ENCODE measurements at regions not wholly inside any gene's neighbourhood (a gene's known extent, or its start where the extent isn't known, plus 50 kb on each side); places are given as distances from the start of the nearest gene placed in this dataset.

DNA sequence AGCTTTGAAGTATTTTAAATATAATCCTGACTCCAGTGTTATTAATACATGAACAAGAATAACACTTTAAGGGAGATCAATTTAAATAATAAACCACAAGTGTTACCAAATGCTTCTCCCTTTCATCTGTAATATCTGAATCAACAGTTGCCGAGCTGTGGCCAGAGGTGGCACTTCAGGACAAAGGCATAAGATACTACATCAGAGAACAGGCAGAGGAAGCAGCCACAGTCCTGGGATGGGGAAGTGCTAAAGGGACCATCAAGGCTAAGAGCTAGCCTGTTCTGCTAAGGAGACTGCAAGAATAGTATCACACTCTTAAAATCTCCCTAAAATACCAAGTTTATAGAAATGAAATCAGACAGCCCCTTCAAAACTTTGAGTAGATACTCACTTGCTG, 378.2 kb upstream of the PRKCQ start:
- H3K9me3 ChIP-seq (replicated peaks in 1 of 2; ENCODE audit: control insufficient read depth in 2 of 2, insufficient read depth in 1 of 2, low read depth in 1 of 2, low read length in 2 of 2) = no peaks in the 10 kb centered on the region
- no peak overlapping the region for H3K4ac ChIP-seq (ENCODE audit: low read length)
- no peak overlapping the region for H3K27ac ChIP-seq (replicated peaks; ENCODE audit: low read length)
- H3K4me1 ChIP-seq (ENCODE audit: control insufficient read depth in 2 of 2, insufficient read depth in 1 of 2, low read depth in 1 of 2, low read length in 2 of 2) = peaks cover 0 to 3% of the 10 kb centered on the region in 2 donors
- H4K8ac ChIP-seq (ENCODE audit: low read depth, low read length) = no peak overlapping the region
- no peak overlapping the region for H3K4me2 ChIP-seq (ENCODE audit: insufficient read depth, low read length, poor library complexity, severe bottlenecking)
- no peak overlapping the region for H2AFZ ChIP-seq (ENCODE audit: low read length)
- no peak overlapping the region for H3K18ac ChIP-seq (ENCODE audit: low read length)
- H2AK5ac ChIP-seq (ENCODE audit: low read depth, low read length) = no peak overlapping the region
- no peaks in the 10 kb centered on the region for H3K27me3 ChIP-seq (ENCODE audit: control insufficient read depth in 3 of 3, insufficient read depth in 3 of 3, low read depth in 1 of 3, low read length in 3 of 3)
- no peak overlapping the region for H4K91ac ChIP-seq (ENCODE audit: low read depth, low read length, poor library complexity)
- no peak for DNase-seq (ENCODE audit: low spot score)
- no peak overlapping the region for H2BK12ac ChIP-seq (ENCODE audit: low read length)
- H3K79me1 ChIP-seq (ENCODE audit: low read depth, low read length) = no peaks in the 10 kb centered on the region
- no peak overlapping the region for H2BK15ac ChIP-seq (ENCODE audit: low read length)
- H3K4me3 ChIP-seq (ENCODE audit: low read length in 2 of 2) = no peak overlapping the region
- H3K9ac ChIP-seq (ENCODE audit: low read depth, low read length, poor library complexity) = no peak overlapping the region
- no peak overlapping the region for H2BK120ac ChIP-seq (ENCODE audit: low read depth, low read length)
- no peaks in the 10 kb centered on the region for H3K36me3 ChIP-seq (replicated peaks in 1 of 2; ENCODE audit: control insufficient read depth in 2 of 2, insufficient read depth in 2 of 2, low read length in 2 of 2)
- H2BK5ac ChIP-seq (ENCODE audit: low read length) = no peak overlapping the region
- no peak overlapping the region for H3K14ac ChIP-seq (ENCODE audit: low read length)
- no peak overlapping the region for H3K23ac ChIP-seq (ENCODE audit: low read depth, low read length, poor library complexity)
- WGBS, 2 donors (ENCODE audit: extremely low coverage in 2 of 2, insufficient read length in 2 of 2, insufficient replicate concordance in 1 of 2) = no CpG with 5 or more reads among the region's 1 CpG

DNA sequence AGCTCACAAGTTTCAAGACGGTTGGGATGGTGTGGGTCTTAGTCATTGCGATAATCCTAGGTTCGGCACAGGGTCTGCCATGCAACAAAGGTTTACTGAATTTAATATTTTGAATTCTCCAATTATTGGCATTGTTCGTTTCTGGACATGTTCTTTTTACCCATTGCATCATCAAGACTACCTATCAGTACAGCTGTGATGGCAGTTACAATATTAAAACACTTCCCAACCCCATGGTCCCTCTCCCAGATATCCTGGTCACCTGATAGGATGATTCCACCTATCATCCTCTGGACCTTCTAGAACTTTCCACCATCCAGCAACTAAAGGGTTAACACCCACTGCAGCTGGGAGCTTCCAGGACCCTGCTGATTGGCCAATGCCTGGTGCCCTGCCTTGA, 377.8 kb upstream of the PRKCQ start:
- Histone ChIP-seq H3K27me3 (ENCODE audit: control insufficient read depth in 3 of 3, insufficient read depth in 3 of 3, low read depth in 1 of 3, low read length in 3 of 3) (no peaks in the 10 kb centered on the region), H3K4me2 (ENCODE audit: insufficient read depth, low read length, poor library complexity, severe bottlenecking) (no peak overlapping the region), H2BK12ac (ENCODE audit: low read length) (no peak overlapping the region), H3K27ac (replicated peaks; ENCODE audit: low read length) (no peak overlapping the region), H3K4me3 (ENCODE audit: low read length in 2 of 2) (no peak overlapping the region), H4K8ac (ENCODE audit: low read depth, low read length) (no peak overlapping the region), H2BK5ac (ENCODE audit: low read length) (no peak overlapping the region), H2BK120ac (ENCODE audit: low read depth, low read length) (no peak overlapping the region), H3K9me3 (replicated peaks in 1 of 2; ENCODE audit: control insufficient read depth in 2 of 2, insufficient read depth in 1 of 2, low read depth in 1 of 2, low read length in 2 of 2) (no peaks in the 10 kb centered on the region), H3K14ac (ENCODE audit: low read length) (no peak overlapping the region), H3K79me1 (ENCODE audit: low read depth, low read length) (no peaks in the 10 kb centered on the region), H3K18ac (ENCODE audit: low read length) (no peak overlapping the region), H2BK15ac (ENCODE audit: low read length) (no peak overlapping the region), H2AFZ (ENCODE audit: low read length) (no peak overlapping the region), H3K9ac (ENCODE audit: low read depth, low read length, poor library complexity) (no peak overlapping the region), H3K4ac (ENCODE audit: low read length) (no peak overlapping the region), H2AK5ac (ENCODE audit: low read depth, low read length) (no peak overlapping the region), H4K91ac (ENCODE audit: low read depth, low read length, poor library complexity) (no peak overlapping the region), H3K36me3 (replicated peaks in 1 of 2; ENCODE audit: control insufficient read depth in 2 of 2, insufficient read depth in 2 of 2, low read length in 2 of 2) (no peaks in the 10 kb centered on the region), H3K4me1 (ENCODE audit: control insufficient read depth in 2 of 2, insufficient read depth in 1 of 2, low read depth in 1 of 2, low read length in 2 of 2) (peaks cover 0 to 4% of the 10 kb centered on the region in 2 donors), H3K23ac (ENCODE audit: low read depth, low read length, poor library complexity) (no peak overlapping the region)
- DNase-seq (ENCODE audit: low spot score) = no peak
- WGBS, 2 donors (ENCODE audit: extremely low coverage in 2 of 2, insufficient read length in 2 of 2, insufficient replicate concordance in 1 of 2) = no CpG with 5 or more reads among the region's 4 CpGs

DNA sequence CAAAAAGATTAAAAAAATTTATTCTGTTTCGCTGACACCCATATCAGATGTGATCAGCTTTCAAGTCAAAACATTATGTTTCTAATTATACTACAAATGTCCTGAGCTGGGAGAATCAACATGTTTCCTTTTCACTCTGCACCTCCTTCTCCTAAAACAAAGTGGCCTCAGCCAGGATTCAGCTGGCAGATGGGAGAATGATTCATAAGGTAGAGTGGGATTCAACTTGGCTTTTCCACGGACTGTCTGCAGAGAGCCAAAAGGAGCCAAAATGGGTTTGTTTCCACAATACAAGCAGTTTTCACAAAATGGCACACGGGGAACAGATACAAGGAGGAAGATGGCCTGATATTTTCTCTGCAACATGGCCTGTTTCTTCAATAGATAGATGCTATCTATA, 376.5 kb upstream of the PRKCQ start:
- WGBS, 2 donors (ENCODE audit: extremely low coverage in 2 of 2, insufficient read length in 2 of 2, insufficient replicate concordance in 1 of 2) = no CpG with 5 or more reads among the region's 3 CpGs
- H3K4me2 ChIP-seq (ENCODE audit: insufficient read depth, low read length, poor library complexity, severe bottlenecking) = no peak overlapping the region

DNA sequence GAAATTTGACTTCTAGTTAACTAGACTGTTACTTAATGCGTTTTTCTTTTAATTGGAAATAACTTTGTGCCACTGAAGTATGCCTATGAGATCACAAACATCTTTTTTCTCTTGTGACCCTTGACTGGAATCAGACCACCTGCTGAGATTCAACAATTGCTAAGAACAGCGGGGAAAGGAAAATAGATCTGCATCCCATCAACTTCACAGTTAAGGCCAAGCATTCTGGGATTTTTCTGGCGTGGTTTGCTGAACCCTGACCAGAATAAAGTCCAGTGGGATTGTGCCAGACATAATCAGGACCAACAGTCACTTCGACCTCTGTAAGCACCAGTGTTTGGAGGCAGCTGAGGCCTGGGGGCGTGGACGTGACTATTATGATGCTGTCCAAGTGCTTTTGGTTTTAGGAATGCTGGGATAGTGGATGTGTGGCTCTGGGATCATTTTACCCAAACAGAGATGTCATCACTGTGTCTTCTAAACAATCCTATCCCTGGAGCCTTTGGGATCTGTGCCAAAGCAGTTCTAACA, 373.3 kb upstream of the PRKCQ start:
- DNase-seq (ENCODE audit: low spot score) = no peak
- Histone ChIP-seq H3K4me3 (ENCODE audit: low read length in 2 of 2) (no peak overlapping the region), H2BK15ac (ENCODE audit: low read length) (no peak overlapping the region)

More for the DNA sequence above, 376.5 kb upstream of the PRKCQ start:
- no peak overlapping the region for H3K14ac ChIP-seq (ENCODE audit: low read length)
- H3K4me1 ChIP-seq (ENCODE audit: control insufficient read depth in 2 of 2, insufficient read depth in 1 of 2, low read depth in 1 of 2, low read length in 2 of 2) = peaks cover 0 to 4% of the 10 kb centered on the region in 2 donors
- H3K27me3 ChIP-seq (ENCODE audit: control insufficient read depth in 3 of 3, insufficient read depth in 3 of 3, low read depth in 1 of 3, low read length in 3 of 3) = no peaks in the 10 kb centered on the region
- no peaks in the 10 kb centered on the region for H3K79me1 ChIP-seq (ENCODE audit: low read depth, low read length)
- H2AFZ ChIP-seq (ENCODE audit: low read length) = no peak overlapping the region
- H3K23ac ChIP-seq (ENCODE audit: low read depth, low read length, poor library complexity) = no peak overlapping the region
- H3K27ac ChIP-seq (replicated peaks; ENCODE audit: low read length) = no peak overlapping the region
- H3K36me3 ChIP-seq (replicated peaks in 1 of 2; ENCODE audit: control insufficient read depth in 2 of 2, insufficient read depth in 2 of 2, low read length in 2 of 2) = no peaks in the 10 kb centered on the region
- H2BK15ac ChIP-seq (ENCODE audit: low read length) = no peak overlapping the region
- no peak overlapping the region for H2AK5ac ChIP-seq (ENCODE audit: low read depth, low read length)
- no peak overlapping the region for H3K18ac ChIP-seq (ENCODE audit: low read length)
- no peak overlapping the region for H3K4me3 ChIP-seq (ENCODE audit: low read length in 2 of 2)
- H3K9me3 ChIP-seq (replicated peaks in 1 of 2; ENCODE audit: control insufficient read depth in 2 of 2, insufficient read depth in 1 of 2, low read depth in 1 of 2, low read length in 2 of 2) = no peaks in the 10 kb centered on the region
- no peak overlapping the region for H2BK5ac ChIP-seq (ENCODE audit: low read length)
- H3K9ac ChIP-seq (ENCODE audit: low read depth, low read length, poor library complexity) = no peak overlapping the region
- no peak overlapping the region for H2BK120ac ChIP-seq (ENCODE audit: low read depth, low read length)
- no peak overlapping the region for H3K4ac ChIP-seq (ENCODE audit: low read length)
- no peak overlapping the region for H4K8ac ChIP-seq (ENCODE audit: low read depth, low read length)
- DNase-seq (ENCODE audit: low spot score) = no peak
- no peak overlapping the region for H2BK12ac ChIP-seq (ENCODE audit: low read length)
- H4K91ac ChIP-seq (ENCODE audit: low read depth, low read length, poor library complexity) = no peak overlapping the region

More for the DNA sequence above, 373.3 kb upstream of the PRKCQ start:
- H3K14ac ChIP-seq (ENCODE audit: low read length) = no peak overlapping the region
- H4K91ac ChIP-seq (ENCODE audit: low read depth, low read length, poor library complexity) = no peak overlapping the region
- no CpG with 5 or more reads among the region's 6 CpGs for WGBS, 2 donors (ENCODE audit: extremely low coverage in 2 of 2, insufficient read length in 2 of 2, insufficient replicate concordance in 1 of 2)
- H3K9me3 ChIP-seq (replicated peaks in 1 of 2; ENCODE audit: control insufficient read depth in 2 of 2, insufficient read depth in 1 of 2, low read depth in 1 of 2, low read length in 2 of 2) = no peaks in the 10 kb centered on the region
- H3K4me2 ChIP-seq (ENCODE audit: insufficient read depth, low read length, poor library complexity, severe bottlenecking) = no peak overlapping the region
- no peaks in the 10 kb centered on the region for H3K79me1 ChIP-seq (ENCODE audit: low read depth, low read length)
- H4K8ac ChIP-seq (ENCODE audit: low read depth, low read length) = no peak overlapping the region
- peaks cover 0 to 3% of the 10 kb centered on the region in 2 donors for H3K4me1 ChIP-seq (ENCODE audit: control insufficient read depth in 2 of 2, insufficient read depth in 1 of 2, low read depth in 1 of 2, low read length in 2 of 2)
- H2AK5ac ChIP-seq (ENCODE audit: low read depth, low read length) = no peak overlapping the region
- H3K23ac ChIP-seq (ENCODE audit: low read depth, low read length, poor library complexity) = no peak overlapping the region
- H2BK5ac ChIP-seq (ENCODE audit: low read length) = no peak overlapping the region
- H3K27ac ChIP-seq (replicated peaks; ENCODE audit: low read length) = no peak overlapping the region
- no peak overlapping the region for H3K4ac ChIP-seq (ENCODE audit: low read length)
- no peak overlapping the region for H2AFZ ChIP-seq (ENCODE audit: low read length)
- H3K27me3 ChIP-seq (ENCODE audit: control insufficient read depth in 3 of 3, insufficient read depth in 3 of 3, low read depth in 1 of 3, low read length in 3 of 3) = no peaks in the 10 kb centered on the region
- no peak overlapping the region for H3K18ac ChIP-seq (ENCODE audit: low read length)
- H2BK120ac ChIP-seq (ENCODE audit: low read depth, low read length) = no peak overlapping the region
- H3K9ac ChIP-seq (ENCODE audit: low read depth, low read length, poor library complexity) = no peak overlapping the region
- H3K36me3 ChIP-seq (replicated peaks in 1 of 2; ENCODE audit: control insufficient read depth in 2 of 2, insufficient read depth in 2 of 2, low read length in 2 of 2) = no peaks in the 10 kb centered on the region
- H2BK12ac ChIP-seq (ENCODE audit: low read length) = no peak overlapping the region

Data from neuronal stem cell (in vitro differentiated cells).